HG02798 (cell line): ENCODE measurements at regions not wholly inside any gene's neighbourhood (a gene's known extent, or its start where the extent isn't known, plus 50 kb on each side); places are given as distances from the start of the nearest gene placed in this dataset.

Experiments
- ATAC-seq: cut with Tn5 transposase; IDR thresholded peaks from one replicate; pipeline ENCODE4 v1.9.1; 2021; ENCODE audit warnings: mild to moderate bottlenecking; ENCODE audit not compliant: unreplicated experiment, poor library complexity

- no peak for ATAC-seq
Observed at GRCh38 chr10:113431398-113432160, 121.3 kb upstream of the HABP2 start.

- no peak for ATAC-seq
Observed at GRCh38 chr10:113433711-113434110, 119.1 kb upstream of the HABP2 start.

- ATAC-seq, result no peak
Observed at GRCh38 chr10:113434315-113434714, 118.5 kb upstream of the HABP2 start.

- ATAC-seq, result no peak
Observed at GRCh38 chr10:113434950-113435349, 117.9 kb upstream of the HABP2 start.

GRCh38 chr10:113435881-113436280 lies 117.0 kb upstream of the HABP2 start:
- ATAC-seq, result no peak

GRCh38 chr10:113436851-113437250 lies 116.0 kb upstream of the HABP2 start:
- ATAC-seq, result no peak

- ATAC-seq, result no peak
Observed at GRCh38 chr10:113438652-113439051, 114.2 kb upstream of the HABP2 start.

GRCh38 chr10:113441220-113441619 lies 111.6 kb upstream of the HABP2 start:
- no peak for ATAC-seq

GRCh38 chr10:113441686-113442270 lies 111.1 kb upstream of the HABP2 start:
- no peak for ATAC-seq

- ATAC-seq, result no peak
Observed at GRCh38 chr10:113442336-113442735, 110.5 kb upstream of the HABP2 start.

- ATAC-seq, result no peak
Observed at GRCh38 chr10:113443141-113443925, 109.5 kb upstream of the HABP2 start.

GRCh38 chr10:113444766-113445365 lies 108.0 kb upstream of the HABP2 start:
- no peak for ATAC-seq

GRCh38 chr10:113445736-113446135 lies 107.1 kb upstream of the HABP2 start:
- ATAC-seq, result no peak

GRCh38 chr10:113446739-113447138 lies 106.1 kb upstream of the HABP2 start:
- no peak for ATAC-seq

- ATAC-seq, result no peak
Observed at GRCh38 chr10:113447278-113447677, 105.6 kb upstream of the HABP2 start.

GRCh38 chr10:113449006-113449695 lies 103.7 kb upstream of the HABP2 start:
- no peak for ATAC-seq

GRCh38 chr10:113450046-113450804 lies 102.6 kb upstream of the HABP2 start:
- ATAC-seq, result no peak

GRCh38 chr10:113450906-113451305 lies 101.9 kb upstream of the HABP2 start:
- no peak for ATAC-seq

- no peak for ATAC-seq
Observed at GRCh38 chr10:113452146-113452845, 100.6 kb upstream of the HABP2 start.
